Transverse colon (tissue), 4 donors: ENCODE measurements at regions not wholly inside any gene's neighbourhood (a gene's known extent, or its start where the extent isn't known, plus 50 kb on each side); places are given as distances from the start of the nearest gene placed in this dataset.

Source experiments
- CTCF ChIP-seq, 5 experiments: fragments of 200-600 bp in 3 of 5; fragments of 450-650 bp in 2 of 5; sonication (generic) in 3 of 5; IDR thresholded peaks; 1 replicate in 2 of 5; 2 replicates in 3 of 5; pipeline ENCODE4 v1.5.1; 2016 to 2017; ENCODE audit warnings: antibody characterized with exemption in 5 of 5, inconsistent platforms in 3 of 5, mild to moderate bottlenecking in 2 of 5, moderate library complexity in 1 of 5
- EP300 ChIP-seq: sonication (generic); formaldehyde crosslinking; IDR thresholded peaks from one replicate; pipeline ENCODE4 v1.6.1; 2017; ENCODE audit warnings: antibody characterized with exemption, low read depth
- POLR2A ChIP-seq: fragments of 450-650 bp; IDR thresholded peaks from one replicate; pipeline ENCODE4 v1.6.1; 2016; ENCODE audit warnings: antibody characterized with exemption, mild to moderate bottlenecking, moderate library complexity
- POLR2AphosphoS5 ChIP-seq, 3 donors: sonication (generic); formaldehyde crosslinking; IDR thresholded peaks; one replicate each; pipeline ENCODE4 v1.6.1; 2016; ENCODE audit warnings: antibody characterized with exemption in 3 of 3

GRCh38 chr7:45983720-45984255 lies 62.7 kb upstream of the IGFBP3 start:
- TF ChIP-seq CTCF (IDR thresholded peaks at IDR 0.05) (no peak), POLR2AphosphoS5 (IDR thresholded peaks at IDR 0.05) (no peak), POLR2A (no peak), EP300 (no peak)
